ENCODE measurements at regions not wholly inside any gene's neighbourhood (a gene's known extent, or its start where the extent isn't known, plus 50 kb on each side); places are given as distances from the start of the nearest gene placed in this dataset.
"Not testable (repeated sequence)": the region's sequence is repeated elsewhere in the genome, so short reads cannot be mapped to it uniquely, and the experiment has no call there.

DNA sequence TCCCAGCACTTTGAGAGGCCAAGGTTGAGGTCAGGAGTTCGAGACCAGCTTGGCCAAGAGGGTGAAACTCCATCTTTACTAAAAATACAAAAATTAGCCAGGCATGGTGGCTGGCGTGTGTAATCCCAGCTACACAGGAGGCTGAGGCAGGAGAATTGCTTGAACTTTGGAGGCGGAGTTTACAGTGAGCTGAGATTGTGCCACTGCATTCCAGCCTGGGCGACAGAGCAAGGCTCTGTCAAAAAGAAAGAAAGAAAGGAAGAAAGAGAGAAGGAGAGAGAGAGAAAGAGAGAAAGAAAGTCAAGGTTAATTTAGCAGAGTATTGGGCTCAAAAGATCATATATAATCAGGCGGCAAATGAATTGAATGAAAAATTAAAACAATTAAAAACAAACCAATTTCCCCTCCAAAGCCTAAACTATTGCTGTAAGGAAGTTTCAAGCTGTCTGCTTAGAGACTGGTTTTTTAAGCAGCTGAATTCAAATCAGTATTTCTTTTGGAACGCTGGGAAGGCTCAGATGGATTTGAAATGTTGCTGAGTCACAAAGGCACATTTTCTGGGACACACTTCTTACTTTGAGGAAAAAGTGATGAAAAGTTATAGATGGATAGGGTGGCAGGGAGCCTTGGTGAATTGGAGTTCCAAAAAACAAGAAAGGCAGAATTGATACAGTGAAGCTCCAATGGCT is 81.3 kb upstream of the BHLHE40 start:
- no peak for DNase-seq (ENCODE audit: low spot score)

GRCh38 chr3:4898454-4899313 is 80.6 kb upstream of the BHLHE40 start:
- DNase-seq (ENCODE audit: low spot score): peak; percentile 17

DNA sequence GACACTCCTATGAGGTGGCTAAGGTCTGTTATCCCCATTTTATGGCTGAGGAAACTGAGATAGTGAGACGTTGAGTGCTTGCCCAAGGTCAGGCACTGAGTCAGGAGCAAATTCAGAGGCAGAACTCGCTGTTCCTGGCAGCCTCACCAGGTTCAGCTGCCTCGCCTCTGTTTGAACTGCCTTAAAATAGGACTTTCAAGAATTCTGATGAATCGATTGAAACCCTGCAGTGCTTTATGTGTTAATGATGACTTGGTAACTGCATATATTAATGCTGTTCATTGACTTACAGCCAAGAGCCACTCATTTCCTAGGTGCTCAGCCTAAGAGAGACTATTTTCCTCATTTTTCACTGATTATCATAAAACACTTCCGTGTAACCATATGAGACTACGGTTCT is 79.5 kb upstream of the BHLHE40 start:
- DNase-seq (ENCODE audit: low spot score): no peak

GRCh38 chr3:4900298-4900697 is 78.9 kb upstream of the BHLHE40 start:
- DNase-seq (ENCODE audit: low spot score): no peak

GRCh38 chr3:4904811-4905695 is 74.2 kb upstream of the BHLHE40 start:
- DNase-seq (ENCODE audit: low spot score): no peak

- DNase-seq (ENCODE audit: low spot score): no peak
Observed at GRCh38 chr3:4906107-4906621, 73.1 kb upstream of the BHLHE40 start.

- DNase-seq (ENCODE audit: low spot score): no peak
Observed at GRCh38 chr3:4907050-4907449, 72.2 kb upstream of the BHLHE40 start.

DNA sequence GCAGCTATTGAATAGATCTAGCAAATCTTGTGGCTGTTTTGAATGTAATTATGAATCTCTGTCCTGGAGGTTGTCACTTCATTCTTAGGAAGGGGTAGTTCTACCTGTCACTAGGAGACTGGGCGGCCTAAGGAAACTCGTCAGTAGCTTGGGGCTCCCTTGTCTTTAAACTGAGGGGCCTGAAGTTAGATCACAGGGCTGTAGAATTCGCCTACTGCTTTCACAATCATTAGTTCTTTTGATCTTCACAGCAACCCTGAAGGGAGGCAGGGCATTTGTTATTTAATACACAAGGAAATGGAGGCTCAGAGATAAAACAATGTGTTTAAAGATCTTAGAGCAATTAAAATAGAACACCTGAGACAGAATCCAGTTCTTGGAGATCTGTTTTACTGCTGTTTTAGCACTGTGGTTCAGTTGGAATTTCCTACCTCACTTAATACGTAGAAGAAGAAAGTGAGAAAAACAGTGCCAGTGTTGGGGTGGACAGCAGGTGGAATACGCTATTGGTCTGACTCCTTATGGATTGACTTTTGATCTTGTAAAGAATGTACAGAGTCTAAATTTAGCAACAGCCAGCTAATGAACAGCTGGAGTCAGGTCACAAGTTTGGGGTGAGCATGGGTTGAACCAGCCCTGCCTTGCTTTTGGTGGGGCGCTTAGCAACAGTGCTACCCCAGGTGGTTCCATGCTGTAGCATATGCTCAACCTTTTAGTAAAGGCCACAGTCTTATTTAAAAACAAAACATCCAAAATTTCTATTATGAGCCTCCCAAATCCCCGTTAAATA is 71.4 kb upstream of the BHLHE40 start:
- no peak for DNase-seq (ENCODE audit: low spot score)

DNA sequence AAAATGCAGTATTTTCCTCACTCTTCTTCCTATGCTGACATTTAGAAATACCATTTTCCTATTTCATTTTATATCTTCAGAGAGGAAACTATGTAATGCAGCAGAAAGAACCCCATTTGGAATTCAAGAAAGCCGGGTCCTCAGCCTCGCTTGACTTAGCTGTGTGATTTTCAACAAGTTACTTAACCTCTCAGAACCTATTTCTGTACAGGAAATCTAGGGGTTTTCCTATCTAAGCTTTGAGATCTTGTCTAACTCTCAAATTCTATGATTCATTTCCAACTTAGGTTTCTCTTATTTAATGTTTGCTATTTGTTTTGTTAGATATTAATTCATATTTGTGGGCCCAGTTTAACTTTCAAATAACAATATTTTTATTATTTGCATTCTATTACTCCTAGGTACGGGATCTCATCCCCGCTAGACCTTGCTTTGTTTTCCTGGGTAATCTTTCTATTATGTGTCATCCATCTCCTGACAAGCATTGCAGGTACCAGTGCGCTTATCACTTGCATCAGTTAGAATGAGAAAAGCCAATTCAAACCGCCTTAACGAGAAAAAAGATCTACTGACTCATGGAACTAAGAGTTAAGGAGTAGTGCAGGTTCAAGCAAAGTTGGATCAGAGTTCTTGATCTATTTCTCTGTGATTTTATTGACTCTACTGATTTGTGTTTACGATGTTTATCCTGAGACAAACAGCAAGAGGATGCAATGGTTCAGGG is 70.6 kb upstream of the BHLHE40 start:
- no peak for DNase-seq (ENCODE audit: low spot score)

GRCh38 chr3:4914464-4914863 is 64.8 kb upstream of the BHLHE40 start:
- no peak for DNase-seq (ENCODE audit: low spot score)

- not testable (repeated sequence) for DNase-seq (ENCODE audit: low spot score)
Observed at GRCh38 chr3:4921589-4921988, 57.6 kb upstream of the BHLHE40 start.

- DNase-seq (ENCODE audit: low spot score): no peak
Observed at GRCh38 chr3:4926892-4927291, 52.3 kb upstream of the BHLHE40 start.

DNA sequence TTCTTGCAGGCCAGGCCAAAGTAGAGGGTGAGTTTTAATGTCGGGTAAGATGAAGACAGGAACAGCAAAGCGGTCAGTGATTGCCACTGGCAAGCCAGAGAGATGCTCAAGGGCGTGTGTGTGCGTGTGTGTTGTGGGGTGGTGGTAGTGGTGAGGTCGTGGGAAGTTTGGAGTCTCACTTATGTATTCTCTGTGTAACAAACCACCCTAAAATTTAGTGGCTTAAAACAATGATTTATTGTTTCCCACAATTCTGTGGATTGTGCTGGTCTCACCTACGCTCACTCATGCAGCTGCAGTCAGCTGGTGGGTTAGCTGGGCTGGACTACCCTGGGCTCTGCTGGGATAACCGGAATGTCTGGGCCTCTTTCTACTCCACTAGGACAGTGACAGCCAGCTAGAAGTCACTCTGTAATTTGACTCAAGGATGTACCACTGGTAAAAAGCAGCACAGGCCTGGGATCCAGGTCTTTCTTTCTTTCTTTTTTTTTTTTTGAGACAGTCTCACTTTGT is 50.9 kb upstream of the BHLHE40 start:
- no peak for DNase-seq (ENCODE audit: low spot score)
